Neural progenitor cell (in vitro differentiated cells): ENCODE measurements at regions not wholly inside any gene's neighbourhood (a gene's known extent, or its start where the extent isn't known, plus 50 kb on each side); places are given as distances from the start of the nearest gene placed in this dataset.

Experiments
- EZH2 ChIP-seq: fragments of 200-600 bp; sonication (generic); IDR thresholded peaks from 2 replicates; pipeline ENCODE4 v1.6.1; 2017; ENCODE audit warnings: antibody characterized with exemption, mild to moderate bottlenecking, moderate library complexity
- EZH2phosphoT487 ChIP-seq: fragments of 200-600 bp; sonication (generic); IDR thresholded peaks from 2 replicates; pipeline ENCODE4 v1.6.1; 2017; ENCODE audit warnings: antibody characterized with exemption
- TF ChIP-seq, protein P1 (sequence below): fragments of 200-600 bp; sonication (generic); IDR thresholded peaks from 2 replicates; pipeline ENCODE4 v1.5.1; 2017; ENCODE audit warnings: antibody characterized with exemption, mild to moderate bottlenecking

DNA sequence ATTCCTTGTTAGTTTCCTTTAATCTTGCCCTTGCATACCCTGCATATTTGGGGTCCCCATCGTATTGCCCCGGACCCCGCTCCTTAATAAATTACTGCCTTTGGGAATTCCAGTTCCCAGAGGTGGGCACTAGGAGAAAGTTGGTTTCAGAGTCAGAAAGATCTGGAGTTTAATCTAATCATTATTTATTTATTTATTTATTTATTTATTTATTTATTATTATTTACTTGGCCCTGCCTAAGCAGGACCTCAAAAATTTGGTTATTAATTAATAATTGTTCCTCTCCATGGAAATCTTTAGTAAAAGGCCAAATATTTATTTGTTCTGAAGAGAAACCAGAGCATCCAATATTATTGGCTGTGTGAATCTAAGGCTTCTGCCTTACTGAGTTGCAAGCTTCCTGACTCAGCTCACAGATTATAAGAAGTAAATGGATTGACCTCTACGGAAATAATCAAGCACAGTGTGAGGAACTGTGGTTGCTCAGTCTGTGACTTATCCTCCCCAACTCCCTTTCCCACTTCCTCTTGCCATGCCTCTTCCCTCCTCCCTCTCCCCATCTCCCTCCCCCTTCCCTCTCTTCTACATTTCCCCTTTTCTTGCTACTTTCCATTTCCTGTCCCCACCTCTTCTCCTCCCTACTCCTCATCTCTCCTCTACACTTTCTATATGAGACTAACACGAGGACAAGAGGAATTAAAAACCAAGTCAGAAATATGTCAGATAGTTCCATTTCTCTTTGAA is 61.5 kb upstream of the AP1S2 start:
- TF ChIP-seq, protein P1, sequence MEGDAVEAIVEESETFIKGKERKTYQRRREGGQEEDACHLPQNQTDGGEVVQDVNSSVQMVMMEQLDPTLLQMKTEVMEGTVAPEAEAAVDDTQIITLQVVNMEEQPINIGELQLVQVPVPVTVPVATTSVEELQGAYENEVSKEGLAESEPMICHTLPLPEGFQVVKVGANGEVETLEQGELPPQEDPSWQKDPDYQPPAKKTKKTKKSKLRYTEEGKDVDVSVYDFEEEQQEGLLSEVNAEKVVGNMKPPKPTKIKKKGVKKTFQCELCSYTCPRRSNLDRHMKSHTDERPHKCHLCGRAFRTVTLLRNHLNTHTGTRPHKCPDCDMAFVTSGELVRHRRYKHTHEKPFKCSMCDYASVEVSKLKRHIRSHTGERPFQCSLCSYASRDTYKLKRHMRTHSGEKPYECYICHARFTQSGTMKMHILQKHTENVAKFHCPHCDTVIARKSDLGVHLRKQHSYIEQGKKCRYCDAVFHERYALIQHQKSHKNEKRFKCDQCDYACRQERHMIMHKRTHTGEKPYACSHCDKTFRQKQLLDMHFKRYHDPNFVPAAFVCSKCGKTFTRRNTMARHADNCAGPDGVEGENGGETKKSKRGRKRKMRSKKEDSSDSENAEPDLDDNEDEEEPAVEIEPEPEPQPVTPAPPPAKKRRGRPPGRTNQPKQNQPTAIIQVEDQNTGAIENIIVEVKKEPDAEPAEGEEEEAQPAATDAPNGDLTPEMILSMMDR = no peak
- TF ChIP-seq EZH2 (no peak), EZH2phosphoT487 (no peak)
